ENCODE measurements at regions not wholly inside any gene's neighbourhood (a gene's known extent, or its start where the extent isn't known, plus 50 kb on each side); places are given as distances from the start of the nearest gene placed in this dataset.

GRCh38 chr4:99715286-99715685, 57.7 kb upstream of the C4orf54 start:
- no peak overlapping the region for H3K4me3 ChIP-seq (replicated peaks in 1 of 2; ENCODE audit: low read depth in 2 of 2, low read length in 2 of 2)
- TF ChIP-seq CTCF (IDR thresholded peaks at IDR 0.05; ENCODE audit: low read depth, low read length) = no peak
- no peak for DNase-seq (ENCODE audit: low read depth in 2 of 2)

GRCh38 chr4:99714179-99714578, 56.6 kb upstream of the C4orf54 start:
- no peak overlapping the region for H3K4me3 ChIP-seq (replicated peaks in 1 of 2; ENCODE audit: low read depth in 2 of 2, low read length in 2 of 2)
- no peak for TF ChIP-seq CTCF (IDR thresholded peaks at IDR 0.05; ENCODE audit: low read depth, low read length)
- no peak for DNase-seq (ENCODE audit: low read depth in 2 of 2)

DNA sequence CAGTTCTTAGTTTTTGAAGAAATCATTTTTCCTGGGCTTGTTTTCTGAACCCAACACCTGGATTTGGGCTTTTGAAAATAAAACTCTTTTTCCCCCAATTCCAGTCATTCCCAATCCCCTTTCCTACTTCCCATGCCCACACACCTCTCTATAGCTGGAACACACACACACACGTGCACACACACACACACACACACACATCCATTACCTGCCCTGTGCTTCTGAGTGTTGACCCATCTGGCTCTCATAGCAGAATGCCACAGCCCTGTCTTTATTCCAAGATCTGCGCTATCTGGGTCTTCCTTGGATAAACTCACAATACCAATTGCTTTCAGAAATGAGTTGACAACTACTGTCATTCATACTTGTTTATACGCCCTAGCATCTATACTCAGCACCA, 54.9 kb upstream of the C4orf54 start:
- no peak for DNase-seq (ENCODE audit: low read depth in 2 of 2)
- no peak overlapping the region for H3K4me3 ChIP-seq (replicated peaks in 1 of 2; ENCODE audit: low read depth in 2 of 2, low read length in 2 of 2)
- TF ChIP-seq CTCF (IDR thresholded peaks at IDR 0.05; ENCODE audit: low read depth, low read length) = no peak

DNA sequence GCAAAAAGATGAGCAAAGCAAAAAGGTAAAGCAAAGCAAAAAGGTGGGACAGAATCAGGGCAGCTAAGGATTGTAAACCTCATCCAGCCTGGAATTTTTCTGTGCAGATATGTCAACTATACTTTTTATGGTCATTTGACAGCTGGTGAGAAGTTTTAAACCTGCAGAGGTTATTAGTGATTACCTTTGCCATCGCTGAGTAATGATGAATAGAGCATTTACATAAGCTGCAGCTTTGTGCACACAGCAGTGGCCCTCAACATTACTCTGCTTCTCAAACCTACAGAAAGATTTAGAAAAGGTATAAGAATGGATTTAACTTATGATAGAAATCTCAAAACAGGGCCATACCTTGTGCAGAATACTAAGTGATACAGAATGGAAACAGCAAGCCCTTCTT, 54.5 kb upstream of the C4orf54 start:
- no peak for DNase-seq (ENCODE audit: low read depth in 2 of 2)
- TF ChIP-seq CTCF (IDR thresholded peaks at IDR 0.05; ENCODE audit: low read depth, low read length) = no peak
- H3K4me3 ChIP-seq (replicated peaks in 1 of 2; ENCODE audit: low read depth in 2 of 2, low read length in 2 of 2) = no peak overlapping the region

DNA sequence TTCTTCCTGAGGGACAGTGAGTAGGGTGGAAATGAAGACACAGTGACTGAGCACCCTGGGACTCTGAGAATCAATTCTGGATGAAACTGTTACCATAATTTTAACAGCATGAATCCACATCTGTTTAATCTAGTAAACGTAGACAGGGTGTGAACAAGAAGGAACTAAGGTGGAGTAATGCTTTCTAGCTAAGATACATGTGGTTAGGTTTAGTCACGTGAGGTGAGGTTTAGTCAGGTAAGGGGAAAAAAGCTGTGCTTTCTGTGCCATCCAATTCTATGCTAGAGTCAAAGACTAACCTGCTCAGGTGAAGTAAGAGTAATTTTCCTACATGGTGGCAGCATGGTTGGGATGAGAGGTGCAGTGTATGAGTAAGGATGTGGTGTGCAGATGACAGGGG, 54.0 kb upstream of the C4orf54 start:
- DNase-seq (ENCODE audit: low read depth in 2 of 2) = no peak
- TF ChIP-seq CTCF (IDR thresholded peaks at IDR 0.05; ENCODE audit: low read depth, low read length) = no peak
- no peak overlapping the region for H3K4me3 ChIP-seq (replicated peaks in 1 of 2; ENCODE audit: low read depth in 2 of 2, low read length in 2 of 2)

DNA sequence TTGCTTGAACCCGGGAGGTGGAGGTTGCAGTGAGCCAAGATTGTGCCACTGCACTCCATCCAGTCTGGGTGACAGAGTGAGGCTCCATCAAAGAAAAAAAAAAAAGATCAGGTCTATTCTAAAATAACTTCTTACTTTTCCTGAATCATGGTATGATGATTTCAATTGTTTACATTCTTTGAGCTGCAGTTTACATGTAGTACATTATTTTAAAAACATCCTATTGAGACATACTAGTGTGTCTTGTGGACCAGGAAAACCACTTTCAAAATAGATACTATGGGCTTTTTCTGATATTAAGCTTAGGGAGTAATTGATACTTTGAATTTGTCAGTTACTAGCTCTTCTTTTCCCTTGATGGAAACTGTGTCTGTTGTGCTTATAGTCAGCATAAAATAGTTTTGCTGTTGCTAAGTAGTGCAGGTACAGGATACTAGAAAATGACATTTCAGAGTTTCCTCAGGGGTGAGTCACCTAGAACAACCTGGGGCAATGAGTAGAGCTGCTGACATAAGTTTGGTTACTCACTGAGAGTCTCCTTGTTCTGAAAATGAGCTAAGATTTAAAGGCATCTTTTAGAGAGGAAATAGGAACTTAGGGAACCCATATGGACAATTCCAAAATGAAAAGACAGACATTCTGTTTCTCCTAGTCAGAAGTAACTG, 53.2 kb upstream of the C4orf54 start:
- TF ChIP-seq CTCF (IDR thresholded peaks at IDR 0.05; ENCODE audit: low read depth, low read length) = no peak
- H3K4me3 ChIP-seq (replicated peaks in 1 of 2; ENCODE audit: low read depth in 2 of 2, low read length in 2 of 2) = no peak overlapping the region
- no peak for DNase-seq (ENCODE audit: low read depth in 2 of 2)

DNA sequence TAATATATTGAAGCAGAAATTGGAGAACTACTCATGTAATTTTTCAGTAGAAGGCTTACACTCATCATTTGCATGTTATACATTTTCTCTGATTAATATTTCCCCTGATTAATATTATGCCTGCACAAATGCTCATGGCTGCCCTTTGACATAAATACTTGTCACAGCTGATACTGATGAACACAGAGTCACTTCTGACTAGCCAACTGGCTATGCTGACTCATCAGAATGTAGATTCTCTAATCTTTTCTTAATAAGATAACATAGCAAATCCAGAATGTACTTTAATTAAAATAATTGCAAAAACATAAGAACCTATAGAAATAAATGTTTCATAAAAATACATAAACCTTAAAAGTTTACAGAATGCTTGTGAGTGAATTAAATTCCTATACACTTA, 52.4 kb upstream of the C4orf54 start:
- no peak for DNase-seq (ENCODE audit: low read depth in 2 of 2)
- H3K4me3 ChIP-seq (replicated peaks in 1 of 2; ENCODE audit: low read depth in 2 of 2, low read length in 2 of 2) = no peak overlapping the region
- TF ChIP-seq CTCF (IDR thresholded peaks at IDR 0.05; ENCODE audit: low read depth, low read length) = no peak

Data from cardiac fibroblast (primary cell).